ENCODE measurements at regions not wholly inside any gene's neighbourhood (a gene's known extent, or its start where the extent isn't known, plus 50 kb on each side); places are given as distances from the start of the nearest gene placed in this dataset.
"Not testable (repeated sequence)": the region's sequence is repeated elsewhere in the genome, so short reads cannot be mapped to it uniquely, and the experiment has no call there.

DNA sequence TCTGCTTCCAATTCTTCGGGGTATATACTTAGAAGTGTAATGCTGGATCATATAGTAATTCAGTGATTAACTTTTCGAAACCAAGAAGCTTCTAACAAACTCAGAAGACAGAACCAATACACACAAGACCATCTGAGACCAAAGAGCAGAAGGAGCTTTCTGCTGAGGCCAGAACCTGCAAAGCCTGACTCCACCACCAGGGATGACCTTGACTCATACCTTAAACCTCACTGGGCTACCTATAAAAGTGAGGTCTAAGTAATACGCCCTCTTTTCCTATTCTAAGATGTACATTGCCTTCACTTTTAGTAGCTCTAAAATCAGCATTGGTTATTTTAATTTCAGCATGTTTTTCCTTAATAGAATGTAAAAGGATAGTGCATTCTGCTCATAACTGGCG, 84.8 kb downstream of the FOXF2 start:
- no peaks in the 10 kb centered on the region for H3K9me3 ChIP-seq (ENCODE audit: insufficient read depth, low read length)
- no peak for DNase-seq (ENCODE audit: low read depth, low spot score)

DNA sequence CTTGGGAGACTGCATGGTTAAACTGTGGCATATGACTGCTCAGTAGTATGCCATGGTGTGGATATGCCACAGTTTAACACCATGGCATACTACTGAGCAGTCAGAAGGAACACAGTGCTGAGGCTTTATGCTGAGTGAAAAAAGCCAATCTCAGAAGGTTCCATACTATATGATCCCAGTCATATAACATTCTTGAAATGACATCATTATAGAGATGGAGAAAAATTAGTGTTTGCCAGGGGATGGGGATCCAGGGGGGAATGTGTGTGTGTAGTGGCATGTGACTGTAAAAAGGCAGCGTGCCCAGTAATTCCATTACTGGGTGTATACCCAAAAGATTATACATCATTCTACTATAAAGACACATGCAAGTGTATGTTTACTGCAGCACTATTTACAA, 85.8 kb downstream of the FOXF2 start:
- Histone ChIP-seq H3K4me3 (ENCODE audit: insufficient read length, low read depth) (no peak overlapping the region), H3K4me1 (ENCODE audit: insufficient read depth, insufficient read length) (no peaks in the 10 kb centered on the region), H3K9ac (ENCODE audit: insufficient read length, low read depth) (no peak overlapping the region), H3K9me3 (ENCODE audit: insufficient read depth, low read length) (no peaks in the 10 kb centered on the region), H3K36me3 (ENCODE audit: insufficient read depth, insufficient read length, low read length) (no peaks in the 10 kb centered on the region), H3K27me3 (ENCODE audit: insufficient read depth, insufficient read length) (no peaks in the 10 kb centered on the region)
- no peak for DNase-seq (ENCODE audit: low read depth, low spot score)
- TF ChIP-seq ZNF274 (IDR thresholded peaks at IDR 0.05; ENCODE audit: low read depth, low read length) (no peak), SUZ12 (IDR thresholded peaks at IDR 0.05; ENCODE audit: extremely low read depth, insufficient read depth, insufficient read length) (no peak), YY1 (IDR thresholded peaks at IDR 0.05; ENCODE audit: insufficient read depth, insufficient read length) (no peak)

More for the DNA sequence above, 84.8 kb downstream of the FOXF2 start:
- Histone ChIP-seq H3K4me3 (ENCODE audit: insufficient read length, low read depth) (no peak overlapping the region), H3K4me1 (ENCODE audit: insufficient read depth, insufficient read length) (no peaks in the 10 kb centered on the region), H3K27me3 (ENCODE audit: insufficient read depth, insufficient read length) (no peaks in the 10 kb centered on the region), H3K36me3 (ENCODE audit: insufficient read depth, insufficient read length, low read length) (no peaks in the 10 kb centered on the region), H3K9ac (ENCODE audit: insufficient read length, low read depth) (no peak overlapping the region)
- TF ChIP-seq ZNF274 (IDR thresholded peaks at IDR 0.05; ENCODE audit: low read depth, low read length): no peak
- no peak for TF ChIP-seq YY1 (IDR thresholded peaks at IDR 0.05; ENCODE audit: insufficient read depth, insufficient read length)
- TF ChIP-seq SUZ12 (IDR thresholded peaks at IDR 0.05; ENCODE audit: extremely low read depth, insufficient read depth, insufficient read length): no peak

- no peak for DNase-seq (ENCODE audit: low read depth, low spot score)
- Histone ChIP-seq H3K27me3 (ENCODE audit: insufficient read depth, insufficient read length) (no peaks in the 10 kb centered on the region), H3K36me3 (ENCODE audit: insufficient read depth, insufficient read length, low read length) (no peaks in the 10 kb centered on the region), H3K4me3 (ENCODE audit: insufficient read length, low read depth) (no peak overlapping the region), H3K9ac (ENCODE audit: insufficient read length, low read depth) (no peak overlapping the region), H3K4me1 (ENCODE audit: insufficient read depth, insufficient read length) (no peaks in the 10 kb centered on the region), H3K9me3 (ENCODE audit: insufficient read depth, low read length) (no peaks in the 10 kb centered on the region)
- TF ChIP-seq ZNF274 (IDR thresholded peaks at IDR 0.05; ENCODE audit: low read depth, low read length): no peak
- TF ChIP-seq SUZ12 (IDR thresholded peaks at IDR 0.05; ENCODE audit: extremely low read depth, insufficient read depth, insufficient read length): no peak
- TF ChIP-seq YY1 (IDR thresholded peaks at IDR 0.05; ENCODE audit: insufficient read depth, insufficient read length): no peak
Measured at GRCh38 chr6:1477432-1478090, 88.2 kb downstream of the FOXF2 start.

GRCh38 chr6:1478163-1478826, 88.9 kb downstream of the FOXF2 start:
- H3K4me3 ChIP-seq (ENCODE audit: insufficient read length, low read depth); DNase-seq (ENCODE audit: low read depth, low spot score); H3K9ac ChIP-seq (ENCODE audit: insufficient read length, low read depth); H3K4me1 ChIP-seq (ENCODE audit: insufficient read depth, insufficient read length); H3K36me3 ChIP-seq (ENCODE audit: insufficient read depth, insufficient read length, low read length); H3K9me3 ChIP-seq (ENCODE audit: insufficient read depth, low read length); H3K27me3 ChIP-seq (ENCODE audit: insufficient read depth, insufficient read length): not testable (repeated sequence)

GRCh38 chr6:1479095-1479494, 89.7 kb downstream of the FOXF2 start:
- Histone ChIP-seq H3K27me3 (ENCODE audit: insufficient read depth, insufficient read length) (no peaks in the 10 kb centered on the region), H3K9ac (ENCODE audit: insufficient read length, low read depth) (no peak overlapping the region), H3K9me3 (ENCODE audit: insufficient read depth, low read length) (no peaks in the 10 kb centered on the region), H3K36me3 (ENCODE audit: insufficient read depth, insufficient read length, low read length) (no peaks in the 10 kb centered on the region), H3K4me3 (ENCODE audit: insufficient read length, low read depth) (no peak overlapping the region), H3K4me1 (ENCODE audit: insufficient read depth, insufficient read length) (no peaks in the 10 kb centered on the region)
- TF ChIP-seq SUZ12 (IDR thresholded peaks at IDR 0.05; ENCODE audit: extremely low read depth, insufficient read depth, insufficient read length) (no peak), YY1 (IDR thresholded peaks at IDR 0.05; ENCODE audit: insufficient read depth, insufficient read length) (no peak), ZNF274 (IDR thresholded peaks at IDR 0.05; ENCODE audit: low read depth, low read length) (no peak)
- no peak for DNase-seq (ENCODE audit: low read depth, low spot score)

- Histone ChIP-seq H3K4me3 (ENCODE audit: insufficient read length, low read depth) (no peak overlapping the region), H3K9ac (ENCODE audit: insufficient read length, low read depth) (no peak overlapping the region), H3K27me3 (ENCODE audit: insufficient read depth, insufficient read length) (no peaks in the 10 kb centered on the region), H3K9me3 (ENCODE audit: insufficient read depth, low read length) (no peaks in the 10 kb centered on the region), H3K36me3 (ENCODE audit: insufficient read depth, insufficient read length, low read length) (no peaks in the 10 kb centered on the region), H3K4me1 (ENCODE audit: insufficient read depth, insufficient read length) (no peaks in the 10 kb centered on the region)
- no peak for DNase-seq (ENCODE audit: low read depth, low spot score)
- TF ChIP-seq ZNF274 (IDR thresholded peaks at IDR 0.05; ENCODE audit: low read depth, low read length): no peak
- no peak for TF ChIP-seq SUZ12 (IDR thresholded peaks at IDR 0.05; ENCODE audit: extremely low read depth, insufficient read depth, insufficient read length)
- TF ChIP-seq YY1 (IDR thresholded peaks at IDR 0.05; ENCODE audit: insufficient read depth, insufficient read length): no peak
Measured at GRCh38 chr6:1479601-1480221, 90.3 kb downstream of the FOXF2 start.

DNA sequence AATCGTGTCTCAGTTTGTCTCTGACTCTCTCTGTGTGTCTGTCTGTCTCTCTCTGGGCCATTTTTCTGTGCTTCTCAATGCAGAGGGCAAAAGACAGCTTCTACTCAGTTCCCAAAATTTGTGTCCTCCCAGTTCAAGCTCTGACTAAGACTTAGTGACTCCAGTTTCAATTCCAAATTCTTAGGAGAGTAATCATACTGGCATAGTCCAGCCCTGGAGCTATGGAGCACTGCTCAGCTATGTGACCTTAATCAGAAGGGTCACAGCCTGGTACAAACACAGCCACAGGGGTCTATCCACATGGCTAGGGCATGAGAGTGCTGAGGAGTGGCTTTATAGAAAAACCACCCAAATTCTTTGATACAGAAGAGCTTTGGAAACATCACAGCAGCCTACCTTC, 91.9 kb downstream of the FOXF2 start:
- Histone ChIP-seq H3K9ac (ENCODE audit: insufficient read length, low read depth) (no peak overlapping the region), H3K4me1 (ENCODE audit: insufficient read depth, insufficient read length) (no peaks in the 10 kb centered on the region), H3K4me3 (ENCODE audit: insufficient read length, low read depth) (no peak overlapping the region), H3K36me3 (ENCODE audit: insufficient read depth, insufficient read length, low read length) (no peaks in the 10 kb centered on the region), H3K27me3 (ENCODE audit: insufficient read depth, insufficient read length) (no peaks in the 10 kb centered on the region), H3K9me3 (ENCODE audit: insufficient read depth, low read length) (no peaks in the 10 kb centered on the region)
- no peak for DNase-seq (ENCODE audit: low read depth, low spot score)
- no peak for TF ChIP-seq ZNF274 (IDR thresholded peaks at IDR 0.05; ENCODE audit: low read depth, low read length)
- TF ChIP-seq SUZ12 (IDR thresholded peaks at IDR 0.05; ENCODE audit: extremely low read depth, insufficient read depth, insufficient read length): no peak
- TF ChIP-seq YY1 (IDR thresholded peaks at IDR 0.05; ENCODE audit: insufficient read depth, insufficient read length): no peak
